NCI-H1694 (cell line): ENCODE measurements at regions not wholly inside any gene's neighbourhood (a gene's known extent, or its start where the extent isn't known, plus 50 kb on each side); places are given as distances from the start of the nearest gene placed in this dataset.

ENCODE experiments used
- DNase-seq: peaks from one replicate; lab custom pipeline; 2025; lab: John Stamatoyannopoulos, UW

GRCh38 chr15:94100863-94101262, 130.5 kb upstream of the MCTP2 start:
- no peak for DNase-seq

GRCh38 chr15:94099574-94099960, 131.8 kb upstream of the MCTP2 start:
- no peak for DNase-seq

GRCh38 chr15:94098921-94099573, 132.3 kb upstream of the MCTP2 start:
- no peak for DNase-seq

- DNase-seq = no peak
These were observed 133.8 kb upstream of the MCTP2 start for GRCh38 chr15:94097552-94097951.

- DNase-seq = no peak
These were observed 137.1 kb upstream of the MCTP2 start for GRCh38 chr15:94094310-94094709.

GRCh38 chr15:94086341-94086740, 145.0 kb upstream of the MCTP2 start:
- no peak for DNase-seq

GRCh38 chr15:94083467-94084052, 147.8 kb upstream of the MCTP2 start:
- no peak for DNase-seq

GRCh38 chr15:94081829-94082228, 149.5 kb upstream of the MCTP2 start:
- no peak for DNase-seq

GRCh38 chr15:94080989-94081605, 150.3 kb upstream of the MCTP2 start:
- no peak for DNase-seq

GRCh38 chr15:94080416-94080815, 150.9 kb upstream of the MCTP2 start:
- no peak for DNase-seq

GRCh38 chr15:94079968-94080367, 151.4 kb upstream of the MCTP2 start:
- DNase-seq = no peak

- no peak for DNase-seq
These were observed 151.9 kb upstream of the MCTP2 start for GRCh38 chr15:94079459-94079858.

GRCh38 chr15:94077938-94078337, 153.4 kb upstream of the MCTP2 start:
- no peak for DNase-seq

- DNase-seq = peak; percentile 54
These were observed 156.0 kb upstream of the MCTP2 start for GRCh38 chr15:94075349-94075748.

- peak; percentile 70 for DNase-seq
These were observed 160.7 kb upstream of the MCTP2 start for GRCh38 chr15:94070356-94071295.

GRCh38 chr15:94069844-94070243, 161.5 kb upstream of the MCTP2 start:
- DNase-seq = no peak

GRCh38 chr15:94066811-94067210, 164.6 kb upstream of the MCTP2 start:
- no peak for DNase-seq

- DNase-seq = no peak
These were observed 165.3 kb upstream of the MCTP2 start for GRCh38 chr15:94066046-94066445.

GRCh38 chr15:94064676-94065313, 166.6 kb upstream of the MCTP2 start:
- DNase-seq = no peak

GRCh38 chr15:94061041-94061440, 170.3 kb upstream of the MCTP2 start:
- no peak for DNase-seq

- DNase-seq = no peak
These were observed 172.3 kb upstream of the MCTP2 start for GRCh38 chr15:94059013-94059587.

GRCh38 chr15:94057305-94057704, 174.1 kb upstream of the MCTP2 start:
- no peak for DNase-seq
